ENCODE measurements at regions not wholly inside any gene's neighbourhood (a gene's known extent, or its start where the extent isn't known, plus 50 kb on each side); places are given as distances from the start of the nearest gene placed in this dataset.

- Mint-ChIP-seq H3K4me3 (ENCODE audit: unreplicated experiment) (no peak overlapping the region), H3K4me1 (ENCODE audit: low read depth, unreplicated experiment) (peaks cover 3% of the 10 kb centered on the region), H3K27ac (ENCODE audit: unreplicated experiment) (no peak overlapping the region), H3K27me3 (ENCODE audit: unreplicated experiment) (no peaks in the 10 kb centered on the region), H3K36me3 (ENCODE audit: unreplicated experiment) (no peaks in the 10 kb centered on the region), H3K9me3 (ENCODE audit: unreplicated experiment) (no peaks in the 10 kb centered on the region)
- TF ChIP-seq CTCF (IDR thresholded peaks at IDR 0.05; ENCODE audit: partially characterized antibody, unreplicated experiment), result no peak
- no peak for DNase-seq
Observed at GRCh38 chrX:14476205-14476604, 53.1 kb upstream of the GLRA2 start.

GRCh38 chrX:14449773-14450172, 79.6 kb upstream of the GLRA2 start:
- H3K4me3 Mint-ChIP-seq (ENCODE audit: unreplicated experiment), result no peak overlapping the region
- no peak for TF ChIP-seq CTCF (IDR thresholded peaks at IDR 0.05; ENCODE audit: partially characterized antibody, unreplicated experiment)
- no peak for DNase-seq
- H3K36me3 Mint-ChIP-seq (ENCODE audit: unreplicated experiment), result no peaks in the 10 kb centered on the region
- H3K27me3 Mint-ChIP-seq (ENCODE audit: unreplicated experiment), result no peaks in the 10 kb centered on the region
- H3K9me3 Mint-ChIP-seq (ENCODE audit: unreplicated experiment), result peaks cover 1% of the 10 kb centered on the region
- H3K27ac Mint-ChIP-seq (ENCODE audit: unreplicated experiment), result no peak overlapping the region
- H3K4me1 Mint-ChIP-seq (ENCODE audit: low read depth, unreplicated experiment), result peaks cover 2% of the 10 kb centered on the region

- Mint-ChIP-seq H3K4me1 (ENCODE audit: low read depth, unreplicated experiment) (peaks cover 2% of the 10 kb centered on the region), H3K4me3 (ENCODE audit: unreplicated experiment) (no peak overlapping the region), H3K36me3 (ENCODE audit: unreplicated experiment) (no peaks in the 10 kb centered on the region), H3K27me3 (ENCODE audit: unreplicated experiment) (no peaks in the 10 kb centered on the region), H3K27ac (ENCODE audit: unreplicated experiment) (no peak overlapping the region), H3K9me3 (ENCODE audit: unreplicated experiment) (peaks cover 1% of the 10 kb centered on the region)
- no peak for DNase-seq
- TF ChIP-seq CTCF (IDR thresholded peaks at IDR 0.05; ENCODE audit: partially characterized antibody, unreplicated experiment), result no peak
Observed at GRCh38 chrX:14448406-14448805, 80.9 kb upstream of the GLRA2 start.

- Mint-ChIP-seq H3K4me3 (ENCODE audit: unreplicated experiment) (no peak overlapping the region), H3K27me3 (ENCODE audit: unreplicated experiment) (no peaks in the 10 kb centered on the region)
Observed at GRCh38 chrX:14440106-14440505, 89.2 kb upstream of the GLRA2 start.

GRCh38 chrX:14427614-14428013, 101.7 kb upstream of the GLRA2 start:
- H3K9me3 Mint-ChIP-seq (ENCODE audit: unreplicated experiment), result no peaks in the 10 kb centered on the region
- no peak for DNase-seq
- H3K4me1 Mint-ChIP-seq (ENCODE audit: low read depth, unreplicated experiment), result peaks cover 2% of the 10 kb centered on the region
- TF ChIP-seq CTCF (IDR thresholded peaks at IDR 0.05; ENCODE audit: partially characterized antibody, unreplicated experiment), result no peak
- no peak overlapping the region for H3K4me3 Mint-ChIP-seq (ENCODE audit: unreplicated experiment)
- no peak overlapping the region for H3K27ac Mint-ChIP-seq (ENCODE audit: unreplicated experiment)
- H3K36me3 Mint-ChIP-seq (ENCODE audit: unreplicated experiment), result no peaks in the 10 kb centered on the region
- H3K27me3 Mint-ChIP-seq (ENCODE audit: unreplicated experiment), result no peaks in the 10 kb centered on the region

More at GRCh38 chrX:14440106-14440505, 89.2 kb upstream of the GLRA2 start:
- no peak overlapping the region for H3K27ac Mint-ChIP-seq (ENCODE audit: unreplicated experiment)
- H3K9me3 Mint-ChIP-seq (ENCODE audit: unreplicated experiment), result no peaks in the 10 kb centered on the region
- H3K36me3 Mint-ChIP-seq (ENCODE audit: unreplicated experiment), result no peaks in the 10 kb centered on the region
- no peak for TF ChIP-seq CTCF (IDR thresholded peaks at IDR 0.05; ENCODE audit: partially characterized antibody, unreplicated experiment)
- H3K4me1 Mint-ChIP-seq (ENCODE audit: low read depth, unreplicated experiment), result no peaks in the 10 kb centered on the region
- DNase-seq, result no peak

Measured in glutamatergic neuron (in vitro differentiated cells).